ENCODE measurements at regions not wholly inside any gene's neighbourhood (a gene's known extent, or its start where the extent isn't known, plus 50 kb on each side); places are given as distances from the start of the nearest gene placed in this dataset.

- DNase-seq (ENCODE audit: low spot score) = no peak
- intact Hi-C loops (cut with DNase I) = no loop called here
Observed at GRCh38 chr6:143621876-143622605, 55.7 kb upstream of the PHACTR2 start.

- intact Hi-C loops (cut with DNase I) = no loop called here
Observed at GRCh38 chr6:143621159-143621873, 56.4 kb upstream of the PHACTR2 start.

GRCh38 chr6:143620447-143620846 is 57.3 kb upstream of the PHACTR2 start:
- intact Hi-C loops (cut with DNase I) = no loop called here

More at GRCh38 chr6:143621159-143621873, 56.4 kb upstream of the PHACTR2 start:
- DNase-seq (ENCODE audit: low spot score) = no peak

GRCh38 chr6:143619824-143620401 is 57.9 kb upstream of the PHACTR2 start:
- intact Hi-C loops (cut with DNase I) = no loop called here

More at GRCh38 chr6:143620447-143620846, 57.3 kb upstream of the PHACTR2 start:
- DNase-seq (ENCODE audit: low spot score) = no peak

GRCh38 chr6:143616741-143617140 is 61.0 kb upstream of the PHACTR2 start:
- intact Hi-C loops (cut with DNase I) = no loop called here
- no peak for DNase-seq (ENCODE audit: low spot score)

More at GRCh38 chr6:143619824-143620401, 57.9 kb upstream of the PHACTR2 start:
- no peak for DNase-seq (ENCODE audit: low spot score)

GRCh38 chr6:143615785-143616184 is 62.0 kb upstream of the PHACTR2 start:
- DNase-seq (ENCODE audit: low spot score) = no peak
- intact Hi-C loops (cut with DNase I) = no loop called here

GRCh38 chr6:143614235-143614634 is 63.5 kb upstream of the PHACTR2 start:
- DNase-seq (ENCODE audit: low spot score) = no peak
- intact Hi-C loops (cut with DNase I) = no loop called here

- no peak for DNase-seq (ENCODE audit: low spot score)
- intact Hi-C loops (cut with DNase I) = no loop called here
Observed at GRCh38 chr6:143613749-143614148, 64.0 kb upstream of the PHACTR2 start.

- intact Hi-C loops (cut with DNase I) = no loop called here
- no peak for DNase-seq (ENCODE audit: low spot score)
Observed at GRCh38 chr6:143612186-143612585, 65.6 kb upstream of the PHACTR2 start.

- intact Hi-C loops (cut with DNase I) = no loop called here
- DNase-seq (ENCODE audit: low spot score) = no peak
Observed at GRCh38 chr6:143611580-143611979, 66.2 kb upstream of the PHACTR2 start.

- intact Hi-C loops (cut with DNase I) = no loop called here
- no peak for DNase-seq (ENCODE audit: low spot score)
Observed at GRCh38 chr6:143609972-143610371, 67.8 kb upstream of the PHACTR2 start.

GRCh38 chr6:143609501-143609900 is 68.3 kb upstream of the PHACTR2 start:
- DNase-seq (ENCODE audit: low spot score) = no peak
- intact Hi-C loops (cut with DNase I) = no loop called here

- intact Hi-C loops (cut with DNase I) = no loop called here
- no peak for DNase-seq (ENCODE audit: low spot score)
Observed at GRCh38 chr6:143608906-143609305, 68.9 kb upstream of the PHACTR2 start.

GRCh38 chr6:143607974-143608373 is 69.8 kb upstream of the PHACTR2 start:
- DNase-seq (ENCODE audit: low spot score) = no peak
- intact Hi-C loops (cut with DNase I) = no loop called here

- intact Hi-C loops (cut with DNase I) = no loop called here
- no peak for DNase-seq (ENCODE audit: low spot score)
Observed at GRCh38 chr6:143607168-143607567, 70.6 kb upstream of the PHACTR2 start.

- intact Hi-C loops (cut with DNase I) = no loop called here
- DNase-seq (ENCODE audit: low spot score) = no peak
Observed at GRCh38 chr6:143605906-143606521, 71.8 kb upstream of the PHACTR2 start.

- no peak for DNase-seq (ENCODE audit: low spot score)
- intact Hi-C loops (cut with DNase I) = no loop called here
Observed at GRCh38 chr6:143603455-143603854, 74.3 kb upstream of the PHACTR2 start.

GRCh38 chr6:143601504-143601903 is 76.3 kb upstream of the PHACTR2 start:
- DNase-seq (ENCODE audit: low spot score) = no peak
- intact Hi-C loops (cut with DNase I) = no loop called here

- DNase-seq (ENCODE audit: low spot score) = no peak
- intact Hi-C loops (cut with DNase I) = no loop called here
Observed at GRCh38 chr6:143600821-143601220, 76.9 kb upstream of the PHACTR2 start.

GRCh38 chr6:143598466-143599080 is 79.2 kb upstream of the PHACTR2 start:
- intact Hi-C loops (cut with DNase I) = loop anchor here (10.0 kb wide), 1 partner anchor 246 kb away; the partner anchor contains the start of gene LTV1
- no peak for DNase-seq (ENCODE audit: low spot score)

Measured in cardiac septum (tissue), 1 donor.